Activated CD4-positive, alpha-beta T cell treated with anti-CD3 and anti-CD28 coated beads, Interleukin-2, amount 10 ng/mL, durations not matched to agents 24 days and 14 days (primary cell): ENCODE measurements at regions not wholly inside any gene's neighbourhood (a gene's known extent, or its start where the extent isn't known, plus 50 kb on each side); places are given as distances from the start of the nearest gene placed in this dataset.

Experiments used
- DNase-seq: peaks from one replicate; pipeline ENCODE4 v3.0.0; 2022
- H3K27ac Mint-ChIP-seq: one replicate; pipeline ENCODE4 v1.8.0; 2022; ENCODE audit warnings: mild to moderate bottlenecking, mixed read lengths
- H3K27me3 Mint-ChIP-seq: one replicate; pipeline ENCODE4 v1.8.0; 2022; ENCODE audit warnings: mixed read lengths
- H3K36me3 Mint-ChIP-seq: one replicate; pipeline ENCODE4 v1.8.0; 2022; ENCODE audit warnings: low read depth, mild to moderate bottlenecking, mixed read lengths
- H3K4me1 Mint-ChIP-seq: one replicate; pipeline ENCODE4 v1.8.0; 2021; ENCODE audit warnings: mixed read lengths
- H3K4me3 Mint-ChIP-seq: one replicate; pipeline ENCODE4 v1.8.0; 2022; ENCODE audit warnings: mild to moderate bottlenecking, moderate library complexity, mixed read lengths
- H3K9me3 Mint-ChIP-seq: one replicate; pipeline ENCODE4 v1.8.0; 2021; ENCODE audit warnings: mixed read lengths
- intact Hi-C: fragments of 100-400 bp; cut with micrococcal nuclease; formaldehyde crosslinking; loops from one replicate; pipeline ENCODE4 v1.15.1; 2023

- intact Hi-C loops, result no loop called here
- Mint-ChIP-seq H3K4me3 (no peak overlapping the region), H3K27ac (peak overlapping the region; percentile 10), H3K4me1 (peaks cover 37% of the 10 kb centered on the region), H3K36me3 (peaks cover 6% of the 10 kb centered on the region), H3K9me3 (peaks cover 11% of the 10 kb centered on the region), H3K27me3 (peaks cover 2% of the 10 kb centered on the region)
- no peak for DNase-seq
These were observed 50.4 kb upstream of the IFFO2 start for GRCh38 chr1:19006837-19007271.
